Lower leg skin (tissue), 4 donors: ENCODE measurements at regions not wholly inside any gene's neighbourhood (a gene's known extent, or its start where the extent isn't known, plus 50 kb on each side); places are given as distances from the start of the nearest gene placed in this dataset.
A peak's percentile ranks its signal among the peaks of the same experiment; 100 is the strongest.

ENCODE experiments used
- DNase-seq, 2 donors: peaks; one replicate each; pipeline ENCODE4 v3.0.0-alpha.2; 2019; ENCODE audit warnings: low spot score in 2 of 2
- H3K4me3 ChIP-seq: fragments of 200-600 bp; sonication (generic); 2 replicates; pipeline ENCODE4 v1.5.1; 2017; ENCODE audit warnings: mild to moderate bottlenecking, low read depth; ENCODE audit not compliant: poor library complexity, severe bottlenecking
- POLR2A ChIP-seq, 2 donors: fragments of 450-650 bp; IDR thresholded peaks; one replicate each; pipeline ENCODE4 v1.6.1; 2016 to 2017; ENCODE audit warnings: antibody characterized with exemption in 2 of 2, mild to moderate bottlenecking in 1 of 2, moderate library complexity in 1 of 2
- WGBS, 2 donors: methylation state at CpG; one replicate each; pipeline ENCODE4 v1.1.5; 2018; 5-methylcytosine and 5-hydroxymethylcytosine counted together
- intact Hi-C: fragments of 100-400 bp; cut with DNase I; formaldehyde crosslinking; loops from one replicate; pipeline ENCODE4 v1.15.0; 2023; ENCODE audit warnings: low total_unique reads
- TF ChIP-seq, protein P1 (sequence below), 3 donors: fragments of 450-650 bp; IDR thresholded peaks; one replicate each; pipeline ENCODE4 v1.5.1; 2016; ENCODE audit warnings: antibody characterized with exemption in 3 of 3, mild to moderate bottlenecking in 3 of 3, moderate library complexity in 2 of 3

GRCh38 chr13:86579662-86580061 lies 780.4 kb upstream of the SLITRK6 start:
- intact Hi-C loops = no loop called here
- WGBS, 2 donors = 84 to 86% methylated on average over 3 of the region's 3 CpGs

GRCh38 chr13:86581706-86582105 lies 782.5 kb upstream of the SLITRK6 start:
- TF ChIP-seq POLR2A (IDR thresholded peaks at IDR 0.05) = no peak
- TF ChIP-seq, protein P1, sequence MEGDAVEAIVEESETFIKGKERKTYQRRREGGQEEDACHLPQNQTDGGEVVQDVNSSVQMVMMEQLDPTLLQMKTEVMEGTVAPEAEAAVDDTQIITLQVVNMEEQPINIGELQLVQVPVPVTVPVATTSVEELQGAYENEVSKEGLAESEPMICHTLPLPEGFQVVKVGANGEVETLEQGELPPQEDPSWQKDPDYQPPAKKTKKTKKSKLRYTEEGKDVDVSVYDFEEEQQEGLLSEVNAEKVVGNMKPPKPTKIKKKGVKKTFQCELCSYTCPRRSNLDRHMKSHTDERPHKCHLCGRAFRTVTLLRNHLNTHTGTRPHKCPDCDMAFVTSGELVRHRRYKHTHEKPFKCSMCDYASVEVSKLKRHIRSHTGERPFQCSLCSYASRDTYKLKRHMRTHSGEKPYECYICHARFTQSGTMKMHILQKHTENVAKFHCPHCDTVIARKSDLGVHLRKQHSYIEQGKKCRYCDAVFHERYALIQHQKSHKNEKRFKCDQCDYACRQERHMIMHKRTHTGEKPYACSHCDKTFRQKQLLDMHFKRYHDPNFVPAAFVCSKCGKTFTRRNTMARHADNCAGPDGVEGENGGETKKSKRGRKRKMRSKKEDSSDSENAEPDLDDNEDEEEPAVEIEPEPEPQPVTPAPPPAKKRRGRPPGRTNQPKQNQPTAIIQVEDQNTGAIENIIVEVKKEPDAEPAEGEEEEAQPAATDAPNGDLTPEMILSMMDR (IDR thresholded peaks at IDR 0.05) = no peak
- no peak for DNase-seq
- H3K4me3 ChIP-seq = no peak overlapping the region
- intact Hi-C loops = no loop called here
- WGBS, 2 donors = 95 to 97% methylated on average over 2 of the region's 2 CpGs

More at GRCh38 chr13:86579662-86580061, 780.4 kb upstream of the SLITRK6 start:
- no peak overlapping the region for H3K4me3 ChIP-seq
- no peak for TF ChIP-seq POLR2A (IDR thresholded peaks at IDR 0.05)
- no peak for DNase-seq

DNA sequence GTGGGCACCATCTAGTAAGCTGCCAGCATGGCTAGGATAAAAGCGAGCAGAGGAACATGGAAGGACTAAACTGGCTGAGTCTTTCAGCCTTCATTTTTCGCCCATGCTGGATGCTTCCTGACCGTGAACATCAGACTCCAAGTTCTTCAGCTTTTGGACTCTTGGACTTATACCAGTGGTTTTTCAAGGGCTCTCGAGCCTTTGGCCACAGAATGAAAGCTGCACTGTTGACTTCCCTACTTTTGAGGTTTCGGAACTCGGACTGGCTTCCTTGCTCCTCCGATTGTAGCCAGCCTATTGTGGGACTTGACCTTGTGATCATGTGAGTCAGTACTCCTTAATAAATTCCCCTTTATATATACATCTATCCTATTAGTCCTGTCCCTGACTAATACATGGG lies 785.1 kb upstream of the SLITRK6 start:
- no peak for DNase-seq
- no peak overlapping the region for H3K4me3 ChIP-seq
- TF ChIP-seq, protein P1 (IDR thresholded peaks at IDR 0.05) = no peak
- no peak for TF ChIP-seq POLR2A (IDR thresholded peaks at IDR 0.05)
- WGBS, 2 donors = 84 to 91% methylated on average over 7 of the region's 7 CpGs
- intact Hi-C loops = no loop called here

DNA sequence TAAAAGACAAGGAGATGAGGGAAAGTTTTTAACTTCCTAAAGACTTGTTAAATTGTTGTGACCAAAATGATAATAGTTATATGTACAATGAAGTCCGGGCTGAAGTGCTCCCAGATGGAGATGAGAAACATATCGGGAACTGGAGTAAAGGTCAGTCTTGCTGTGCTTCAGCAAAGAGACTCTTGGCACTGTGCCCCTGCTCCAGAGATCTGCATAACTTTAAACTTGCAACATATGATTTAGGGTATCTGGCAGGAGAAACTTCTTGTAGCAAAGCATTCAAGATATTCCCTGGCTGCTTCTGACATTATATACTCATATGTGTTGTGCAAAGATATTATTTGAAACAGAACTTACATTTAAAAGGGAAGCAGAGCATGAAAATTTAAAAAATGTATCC lies 786.6 kb upstream of the SLITRK6 start:
- no peak overlapping the region for H3K4me3 ChIP-seq
- DNase-seq = peak in 1 of 2 donors; percentile 40
- WGBS, 2 donors = 33 to 41% methylated on average over 2 of the region's 2 CpGs
- intact Hi-C loops = no loop called here
- TF ChIP-seq, protein P1 (IDR thresholded peaks at IDR 0.05) = no peak
- TF ChIP-seq POLR2A (IDR thresholded peaks at IDR 0.05) = no peak

DNA sequence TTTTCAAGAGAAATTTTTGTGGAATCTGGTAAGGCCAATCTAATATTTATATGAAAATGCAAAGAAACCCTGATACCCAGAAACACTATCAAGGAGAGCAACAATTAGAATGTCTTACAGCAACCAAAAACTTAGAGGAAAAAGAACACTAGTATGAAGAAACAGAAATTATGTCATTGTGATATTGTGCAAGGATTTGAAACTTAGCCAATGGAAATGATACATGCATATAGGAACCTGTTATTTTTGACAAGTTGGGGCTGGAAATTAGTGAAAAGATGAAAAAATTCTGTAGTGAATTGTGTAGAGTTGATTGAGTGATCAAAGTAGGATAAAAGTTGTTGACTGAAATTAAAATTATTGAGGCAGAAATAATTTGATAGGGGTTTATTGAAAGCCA lies 792.6 kb upstream of the SLITRK6 start:
- DNase-seq = no peak
- no peak for TF ChIP-seq POLR2A (IDR thresholded peaks at IDR 0.05)
- TF ChIP-seq, protein P1 (IDR thresholded peaks at IDR 0.05) = no peak
- intact Hi-C loops = no loop called here
- no peak overlapping the region for H3K4me3 ChIP-seq

DNA sequence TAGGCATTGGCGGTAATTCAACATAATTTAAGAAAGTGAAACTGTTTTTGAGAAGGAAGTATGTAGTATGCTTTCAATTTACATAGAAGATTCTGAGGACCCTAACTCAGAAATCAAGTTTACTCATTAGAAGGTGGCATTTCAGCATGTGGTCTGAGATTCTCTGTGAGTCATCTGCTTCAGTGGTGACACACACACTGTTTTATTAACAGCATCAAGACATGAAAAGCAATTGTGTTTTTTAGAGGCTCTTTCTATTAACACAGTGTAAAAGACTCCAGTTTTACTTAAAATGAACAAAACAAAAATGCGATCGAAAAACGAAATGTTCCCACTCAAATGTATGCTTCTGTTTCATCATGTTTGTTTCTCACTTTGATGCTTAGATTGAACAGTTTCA lies 802.1 kb upstream of the SLITRK6 start:
- H3K4me3 ChIP-seq = no peak overlapping the region
- 86 to 88% methylated on average over 4 of the region's 4 CpGs for WGBS, 2 donors
- TF ChIP-seq, protein P1 (IDR thresholded peaks at IDR 0.05) = no peak
- no peak for TF ChIP-seq POLR2A (IDR thresholded peaks at IDR 0.05)
- no peak for DNase-seq
- intact Hi-C loops = no loop called here
